B cell (primary cell): ENCODE measurements at regions not wholly inside any gene's neighbourhood (a gene's known extent, or its start where the extent isn't known, plus 50 kb on each side); places are given as distances from the start of the nearest gene placed in this dataset.
"Not testable (repeated sequence)": the region's sequence is repeated elsewhere in the genome, so short reads cannot be mapped to it uniquely, and the experiment has no call there.

Experiments used
- ATAC-seq: fragments of 200-7000 bp; cut with Tn5 transposase; one replicate; pipeline ENCODE4 v1.10.0; 2021; ENCODE audit warnings: low read depth, mild to moderate bottlenecking, moderate number of reproducible peaks, moderate library complexity
- CTCF ChIA-PET: fragments of 350-600 bp; sonication (Branson Sonifier 250); formaldehyde crosslinking; loops from one replicate; lab custom pipeline; 2021; ENCODE audit warnings: antibody characterized with exemption, inconsistent platforms; lab: Charles Lee
- POLR2A ChIA-PET: fragments of 350-600 bp; sonication (Branson Sonifier 250); formaldehyde crosslinking; loops from one replicate; lab custom pipeline; 2021; ENCODE audit warnings: antibody characterized with exemption; lab: Charles Lee
- DNase-seq: peaks from one replicate; pipeline ENCODE4 v3.0.0; 2013
- H2AFZ ChIP-seq: 2 replicates; pipeline ENCODE4 v1.6.1; 2012; ENCODE audit warnings: mild to moderate bottlenecking, low read depth, low read length; ENCODE audit not compliant: insufficient read depth, poor library complexity, severe bottlenecking
- H3K27ac ChIP-seq, 2 donors: 1 replicate in 1 of 2; 2 replicates in 1 of 2; pipeline ENCODE4 v1.5.1; 2012 to 2013; ENCODE audit warnings: low read length in 2 of 2, mild to moderate bottlenecking in 2 of 2, moderate library complexity in 1 of 2
- H3K27me3 ChIP-seq, 4 experiments: fragments of 200-600 bp in 1 of 4; sonication (generic) in 1 of 4; replicated peaks in 1 of 4; 1 replicate in 2 of 4; 2 replicates in 2 of 4; pipeline versions ENCODE4 v1.6.1 to v1.7.0; 2013 to 2016; ENCODE audit warnings: low read length in 3 of 4, mild to moderate bottlenecking in 2 of 4, mixed read lengths in 1 of 4, moderate library complexity in 1 of 4; ENCODE audit not compliant: insufficient read depth in 4 of 4, control insufficient read depth in 3 of 4; ENCODE audit errors: control extremely low read depth in 1 of 4
- H3K36me3 ChIP-seq, 2 experiments: replicated peaks in 1 of 2; 1 replicate in 1 of 2; 2 replicates in 1 of 2; pipeline versions ENCODE4 v1.6.1 to v1.7.1; 2013; ENCODE audit warnings: low read length in 1 of 2; ENCODE audit not compliant: insufficient read depth in 2 of 2, control insufficient read depth in 1 of 2; ENCODE audit errors: control extremely low read depth in 1 of 2, extremely low read depth in 1 of 2
- H3K4me1 ChIP-seq, 2 donors: fragments of 200-600 bp in 1 of 2; sonication (generic) in 1 of 2; 1 replicate in 1 of 2; 2 replicates in 1 of 2; pipeline versions ENCODE4 v1.5.1 to v1.6.1; 2013 to 2017; ENCODE audit warnings: low read length in 2 of 2; ENCODE audit not compliant: control insufficient read depth in 2 of 2, insufficient read depth in 2 of 2
- H3K4me2 ChIP-seq: replicated peaks from 2 replicates; pipeline ENCODE3; 2012; ENCODE audit warnings: mild to moderate bottlenecking, low read depth, low read length; ENCODE audit not compliant: poor library complexity, severe bottlenecking
- H3K4me3 ChIP-seq, 5 experiments: fragments of 200-600 bp in 1 of 5; sonication (generic) in 1 of 5; 1 replicate in 3 of 5; 2 replicates in 2 of 5; pipeline versions ENCODE4 v1.5.1 to v1.7.0; 2011 to 2016; ENCODE audit warnings: low read length in 4 of 5, mild to moderate bottlenecking in 4 of 5, low read depth in 2 of 5, control low read depth in 1 of 5, moderate library complexity in 1 of 5; ENCODE audit not compliant: insufficient read depth in 1 of 5; ENCODE audit errors: control extremely low read depth in 1 of 5, extremely low read depth in 1 of 5
- H3K79me2 ChIP-seq: fragments of 200-600 bp; sonication (generic); one replicate; pipeline ENCODE4 v1.6.0; 2016; ENCODE audit warnings: low read length; ENCODE audit not compliant: control insufficient read depth, insufficient read depth
- H3K9ac ChIP-seq: fragments of 200-600 bp; sonication (generic); 2 replicates; pipeline ENCODE4 v1.6.1; 2017; ENCODE audit warnings: mild to moderate bottlenecking, low read length, moderate library complexity
- H3K9me3 ChIP-seq, 3 donors: one replicate each; pipeline versions ENCODE4 v1.6.1 to v1.7.1; 2013; ENCODE audit warnings: low read length in 2 of 3; ENCODE audit not compliant: control insufficient read depth in 2 of 3, insufficient read depth in 1 of 3; ENCODE audit errors: control extremely low read depth in 1 of 3
- H4K20me1 ChIP-seq: 2 replicates; pipeline ENCODE4 v1.6.0; 2012; ENCODE audit warnings: mild to moderate bottlenecking, low read length; ENCODE audit not compliant: insufficient read depth, control insufficient read depth, poor library complexity, severe bottlenecking
- H3K27ac Mint-ChIP-seq: one replicate; pipeline ENCODE4 v1.8.0; 2021; ENCODE audit warnings: mixed read lengths
- H3K27me3 Mint-ChIP-seq: one replicate; pipeline ENCODE4 v1.8.0; 2021; ENCODE audit warnings: mixed read lengths
- H3K4me1 Mint-ChIP-seq: one replicate; pipeline ENCODE4 v1.8.0; 2021; ENCODE audit warnings: mixed read lengths
- H3K4me3 Mint-ChIP-seq: one replicate; pipeline ENCODE4 v1.8.0; 2021; ENCODE audit warnings: mixed read lengths
- H3K9me3 Mint-ChIP-seq: one replicate; pipeline ENCODE4 v1.8.0; 2022; ENCODE audit warnings: mixed read lengths; ENCODE audit not compliant: insufficient read depth
- EZH2 ChIP-seq: IDR thresholded peaks from 2 replicates; pipeline ENCODE4 v1.6.1; 2012; ENCODE audit warnings: borderline replicate concordance, low read depth, mild to moderate bottlenecking, moderate library complexity, low read length; ENCODE audit not compliant: insufficient read depth, poor library complexity, severe bottlenecking
- WGBS: methylation state at CpG from one replicate; pipeline ENCODE4 v1.1.5; 2013; ENCODE audit warnings: missing lambda C conversion rate; ENCODE audit not compliant: insufficient coverage; 5-methylcytosine and 5-hydroxymethylcytosine counted together
- intact Hi-C: fragments of 100-400 bp; cut with micrococcal nuclease; formaldehyde crosslinking; loops from one replicate; pipeline ENCODE4 v1.10.0; 2022
- TF ChIP-seq, protein P1 (sequence below): fragments of 200-600 bp; IDR thresholded peaks from one replicate; pipeline ENCODE4 v1.8.0; 2022; ENCODE audit warnings: antibody characterized with exemption, mild to moderate bottlenecking

DNA sequence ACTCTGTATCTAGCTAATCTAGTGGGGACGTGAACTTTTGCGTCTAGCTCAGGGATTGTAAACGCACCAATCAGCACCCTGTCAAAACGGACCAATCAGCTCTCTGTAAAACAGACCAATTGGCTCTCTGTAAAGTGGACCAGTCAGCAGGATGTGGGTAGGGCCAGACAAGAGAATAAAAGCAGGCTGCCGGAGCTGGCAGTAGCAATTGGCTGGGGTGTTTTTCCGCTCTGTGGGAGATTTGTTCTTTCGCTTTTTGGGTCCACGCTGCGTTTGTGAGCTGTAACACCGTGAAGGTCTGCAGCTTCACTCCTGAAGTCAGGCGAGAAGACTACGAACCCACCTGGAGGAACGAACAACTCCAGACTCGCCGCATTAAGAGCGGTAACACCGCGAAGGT is 76.5 kb downstream of the SPRING1 start:
- H3K9ac ChIP-seq, result no peak overlapping the region
- Mint-ChIP-seq H3K4me3 (no peak overlapping the region), H3K9me3 (no peaks in the 10 kb centered on the region), H3K27me3 (peaks cover 57% of the 10 kb centered on the region), H3K27ac (no peak overlapping the region), H3K4me1 (peaks cover 5% of the 10 kb centered on the region)
- no peaks in the 10 kb centered on the region for H3K4me1 ChIP-seq
- no peak overlapping the region for H2AFZ ChIP-seq
- peaks cover 0 to 26% (median 7%) of the 10 kb centered on the region in 4 experiments for H3K27me3 ChIP-seq
- no peak for DNase-seq
- POLR2A ChIA-PET, result no interaction called here
- WGBS, result 96% methylated on average over 17 of the region's 18 CpGs
- H3K36me3 ChIP-seq, result no peaks in the 10 kb centered on the region
- H4K20me1 ChIP-seq, result no peaks in the 10 kb centered on the region
- H3K4me2 ChIP-seq, result no peak overlapping the region
- CTCF ChIA-PET, result no interaction called here
- TF ChIP-seq EZH2, result no peak
- TF ChIP-seq, protein P1, sequence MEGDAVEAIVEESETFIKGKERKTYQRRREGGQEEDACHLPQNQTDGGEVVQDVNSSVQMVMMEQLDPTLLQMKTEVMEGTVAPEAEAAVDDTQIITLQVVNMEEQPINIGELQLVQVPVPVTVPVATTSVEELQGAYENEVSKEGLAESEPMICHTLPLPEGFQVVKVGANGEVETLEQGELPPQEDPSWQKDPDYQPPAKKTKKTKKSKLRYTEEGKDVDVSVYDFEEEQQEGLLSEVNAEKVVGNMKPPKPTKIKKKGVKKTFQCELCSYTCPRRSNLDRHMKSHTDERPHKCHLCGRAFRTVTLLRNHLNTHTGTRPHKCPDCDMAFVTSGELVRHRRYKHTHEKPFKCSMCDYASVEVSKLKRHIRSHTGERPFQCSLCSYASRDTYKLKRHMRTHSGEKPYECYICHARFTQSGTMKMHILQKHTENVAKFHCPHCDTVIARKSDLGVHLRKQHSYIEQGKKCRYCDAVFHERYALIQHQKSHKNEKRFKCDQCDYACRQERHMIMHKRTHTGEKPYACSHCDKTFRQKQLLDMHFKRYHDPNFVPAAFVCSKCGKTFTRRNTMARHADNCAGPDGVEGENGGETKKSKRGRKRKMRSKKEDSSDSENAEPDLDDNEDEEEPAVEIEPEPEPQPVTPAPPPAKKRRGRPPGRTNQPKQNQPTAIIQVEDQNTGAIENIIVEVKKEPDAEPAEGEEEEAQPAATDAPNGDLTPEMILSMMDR, result no peak
- ATAC-seq, result no peak
- intact Hi-C loops, result no loop called here
- H3K9me3 ChIP-seq, result peaks cover 0 to 10% (median 0%) of the 10 kb centered on the region in 3 donors
- H3K27ac ChIP-seq, result no peak overlapping the region
- no peak overlapping the region for H3K4me3 ChIP-seq
- H3K79me2 ChIP-seq, result no peaks in the 10 kb centered on the region

DNA sequence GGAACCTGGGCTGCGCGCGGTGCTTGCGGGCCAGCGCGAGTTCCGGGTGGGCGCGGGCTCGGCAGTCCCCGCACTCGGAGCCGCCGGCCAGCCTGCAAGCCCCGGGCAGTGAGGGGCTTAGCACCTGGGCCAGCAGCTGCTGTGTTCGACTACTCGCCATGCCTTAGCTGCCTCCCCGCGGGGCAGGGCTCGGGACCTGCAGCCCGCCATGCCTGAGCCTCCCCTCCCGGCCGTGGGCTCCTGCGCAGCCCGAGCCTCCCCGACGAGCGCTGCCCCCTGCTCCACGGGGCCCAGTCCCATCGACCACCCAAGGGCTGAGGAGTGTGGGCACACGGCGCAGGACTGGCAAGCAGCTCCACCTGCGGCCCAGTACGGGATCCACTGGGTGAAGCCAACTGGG is 77.1 kb downstream of the SPRING1 start:
- 96% methylated on average over 34 of the region's 34 CpGs for WGBS
- H3K27ac ChIP-seq, H3K9me3 Mint-ChIP-seq, H2AFZ ChIP-seq, H3K4me1 ChIP-seq, DNase-seq, H3K36me3 ChIP-seq, H3K79me2 ChIP-seq, H3K4me2 ChIP-seq, H3K4me3 ChIP-seq, POLR2A ChIA-PET, intact Hi-C loops, H3K27ac Mint-ChIP-seq, CTCF ChIA-PET, H3K9me3 ChIP-seq, ATAC-seq, H4K20me1 ChIP-seq, H3K4me3 Mint-ChIP-seq, H3K9ac ChIP-seq, H3K4me1 Mint-ChIP-seq: not testable (repeated sequence)
- peaks cover 0 to 29% (median 7%) of the 10 kb centered on the region in 4 experiments for H3K27me3 ChIP-seq
- peaks cover 58% of the 10 kb centered on the region for H3K27me3 Mint-ChIP-seq
